ENCODE measurements at regions not wholly inside any gene's neighbourhood (a gene's known extent, or its start where the extent isn't known, plus 50 kb on each side); places are given as distances from the start of the nearest gene placed in this dataset.
A peak's percentile ranks its signal among the peaks of the same experiment; 100 is the strongest.

GRCh38 chr9:25948182-25948581, 269.9 kb upstream of the TUSC1 start:
- TF ChIP-seq REST (IDR thresholded peaks at IDR 0.05; ENCODE audit: insufficient read depth in 1 of 2, low read depth in 2 of 2, low read length in 2 of 2): peak in 1 of 2 experiments; percentile 48; a peak in 1 of 4 replicates
- TF ChIP-seq SIN3A (IDR thresholded peaks at IDR 0.05; ENCODE audit: borderline replicate concordance, insufficient read depth, low read length): no peak

DNA sequence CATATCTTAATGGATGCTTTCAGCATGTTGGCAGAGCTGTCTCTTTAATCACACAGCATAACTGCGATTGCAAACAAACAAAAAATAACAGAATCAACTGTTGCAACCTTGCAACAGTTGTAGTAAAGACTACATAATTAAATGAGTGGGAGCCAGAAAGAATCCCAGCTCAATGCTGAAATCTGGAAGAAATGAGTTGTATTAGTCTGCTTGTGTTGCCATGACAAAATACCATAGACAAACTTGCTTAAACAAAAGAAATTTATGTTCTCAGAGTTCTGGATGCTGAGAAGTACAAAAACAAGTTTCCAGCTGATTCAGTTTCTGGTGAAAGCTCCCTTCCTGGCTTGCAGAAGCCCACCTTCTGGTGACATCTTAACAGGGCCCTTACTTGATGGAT, 260.9 kb upstream of the TUSC1 start:
- TF ChIP-seq POLR2AphosphoS5 (IDR thresholded peaks at IDR 0.05; ENCODE audit: low read depth, low read length): no peak
- TF ChIP-seq SIN3A (IDR thresholded peaks at IDR 0.05; ENCODE audit: borderline replicate concordance, insufficient read depth, low read length): no peak
- no peak for TF ChIP-seq FOXP2 (optimal IDR thresholded peaks at IDR 0.05; ENCODE audit: borderline replicate concordance, extremely low read depth, extremely low read length, insufficient read depth)
- no peak for TF ChIP-seq TAF1 (IDR thresholded peaks at IDR 0.05; ENCODE audit: borderline replicate concordance, insufficient read depth, low read length)
- no peak for TF ChIP-seq REST (IDR thresholded peaks at IDR 0.05; ENCODE audit: insufficient read depth in 1 of 2, low read depth in 2 of 2, low read length in 2 of 2)

DNA sequence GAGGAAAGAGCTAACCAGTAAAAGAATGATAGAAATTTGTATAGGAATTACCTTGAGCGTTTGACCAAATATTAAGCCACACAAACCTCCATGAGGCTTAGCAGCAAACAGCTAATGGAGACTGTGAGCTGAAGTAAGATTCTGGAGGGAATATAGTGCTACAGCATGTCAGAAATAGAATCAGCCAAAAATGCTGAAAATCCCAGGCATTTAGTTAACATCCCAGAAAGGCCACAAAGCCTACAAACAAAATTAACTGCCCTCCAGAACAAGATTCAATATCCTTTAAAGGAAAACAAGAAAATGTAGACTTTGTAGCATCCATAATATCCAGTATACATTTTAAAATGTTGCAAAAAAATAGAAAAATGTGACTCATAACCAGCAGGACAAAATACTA, 257.8 kb upstream of the TUSC1 start:
- TF ChIP-seq SIN3A (IDR thresholded peaks at IDR 0.05; ENCODE audit: borderline replicate concordance, insufficient read depth, low read length) (no peak), POLR2AphosphoS5 (IDR thresholded peaks at IDR 0.05; ENCODE audit: low read depth, low read length) (no peak), TAF1 (IDR thresholded peaks at IDR 0.05; ENCODE audit: borderline replicate concordance, insufficient read depth, low read length) (no peak), FOXP2 (optimal IDR thresholded peaks at IDR 0.05; ENCODE audit: borderline replicate concordance, extremely low read depth, extremely low read length, insufficient read depth) (no peak), REST (IDR thresholded peaks at IDR 0.05; ENCODE audit: insufficient read depth in 1 of 2, low read depth in 2 of 2, low read length in 2 of 2) (no peak)

GRCh38 chr9:25935188-25935587, 256.9 kb upstream of the TUSC1 start:
- TF ChIP-seq SIN3A (IDR thresholded peaks at IDR 0.05; ENCODE audit: borderline replicate concordance, insufficient read depth, low read length): no peak
- TF ChIP-seq TAF1 (IDR thresholded peaks at IDR 0.05; ENCODE audit: borderline replicate concordance, insufficient read depth, low read length): no peak
- no peak for TF ChIP-seq REST (IDR thresholded peaks at IDR 0.05; ENCODE audit: insufficient read depth in 1 of 2, low read depth in 2 of 2, low read length in 2 of 2)
- TF ChIP-seq POLR2AphosphoS5 (IDR thresholded peaks at IDR 0.05; ENCODE audit: low read depth, low read length): no peak
- no peak for TF ChIP-seq FOXP2 (optimal IDR thresholded peaks at IDR 0.05; ENCODE audit: borderline replicate concordance, extremely low read depth, extremely low read length, insufficient read depth)

GRCh38 chr9:25918761-25919160, 240.5 kb upstream of the TUSC1 start:
- TF ChIP-seq REST (IDR thresholded peaks at IDR 0.05; ENCODE audit: insufficient read depth in 1 of 2, low read depth in 2 of 2, low read length in 2 of 2) (no peak), FOXP2 (optimal IDR thresholded peaks at IDR 0.05; ENCODE audit: borderline replicate concordance, extremely low read depth, extremely low read length, insufficient read depth) (no peak), POLR2AphosphoS5 (IDR thresholded peaks at IDR 0.05; ENCODE audit: low read depth, low read length) (no peak), SIN3A (IDR thresholded peaks at IDR 0.05; ENCODE audit: borderline replicate concordance, insufficient read depth, low read length) (no peak), TAF1 (IDR thresholded peaks at IDR 0.05; ENCODE audit: borderline replicate concordance, insufficient read depth, low read length) (no peak)

Measured in PFSK-1 (cell line).